T-cell (primary cell): ENCODE measurements at regions not wholly inside any gene's neighbourhood (a gene's known extent, or its start where the extent isn't known, plus 50 kb on each side); places are given as distances from the start of the nearest gene placed in this dataset.

Experiments
- ATAC-seq, 4 experiments: fragments of 200-7000 bp in 3 of 4; fragments of 150-1000 bp in 1 of 4; cut with Tn5 transposase; replicated peaks in 1 of 4; 1 replicate in 3 of 4; 2 replicates in 1 of 4; pipeline ENCODE4 v1.10.0; 2021; ENCODE audit warnings: moderate library complexity in 3 of 4, mild to moderate bottlenecking in 2 of 4, moderate number of reproducible peaks in 1 of 4
- CTCF ChIA-PET, 2 donors: fragments of 300-600 bp; sonication (Branson Sonifier 250); formaldehyde crosslinking; loops; one replicate each; lab custom pipeline; 2022; ENCODE audit warnings: antibody characterized with exemption in 2 of 2; lab: Charles Lee
- POLR2A ChIA-PET, 2 donors: fragments of 300-600 bp; sonication (Branson Sonifier 250); formaldehyde crosslinking; loops; one replicate each; lab custom pipeline; 2022; ENCODE audit warnings: antibody characterized with exemption in 2 of 2; lab: Charles Lee
- DNase-seq, 35 experiments: peaks; one replicate each; pipeline versions ENCODE4 v3.0.0 to v3.0.0-alpha.2; 2013 to 2023
- H3K27ac ChIP-seq: one replicate; pipeline ENCODE4 v1.5.1; 2013; ENCODE audit warnings: low read length
- H3K27me3 ChIP-seq, 2 experiments: replicated peaks in 1 of 2; 1 replicate in 1 of 2; 2 replicates in 1 of 2; pipeline versions ENCODE4 v1.6.1 to v1.7.0; 2013; ENCODE audit warnings: low read length in 1 of 2, mixed read lengths in 1 of 2; ENCODE audit not compliant: control insufficient read depth in 2 of 2, insufficient read depth in 2 of 2; ENCODE audit errors: extremely low read depth in 1 of 2
- H3K36me3 ChIP-seq, 2 donors: 1 replicate in 1 of 2; 2 replicates in 1 of 2; pipeline versions ENCODE4 v1.6.1 to v1.7.0; 2013; ENCODE audit warnings: low read length in 1 of 2; ENCODE audit not compliant: control insufficient read depth in 2 of 2, insufficient read depth in 1 of 2; ENCODE audit errors: extremely low read depth in 1 of 2
- H3K4me1 ChIP-seq, 2 experiments: 1 replicate in 1 of 2; 2 replicates in 1 of 2; pipeline versions ENCODE4 v1.6.1 to v1.7.0; 2013; ENCODE audit warnings: low read length in 2 of 2, mixed read lengths in 1 of 2; ENCODE audit not compliant: insufficient read depth in 2 of 2, control insufficient read depth in 1 of 2; ENCODE audit errors: extremely low read depth in 1 of 2
- H3K4me3 ChIP-seq, 2 donors: 1 replicate in 1 of 2; 2 replicates in 1 of 2; pipeline versions ENCODE4 v1.5.1 to v1.7.0; 2013; ENCODE audit warnings: mild to moderate bottlenecking in 2 of 2, low read length in 1 of 2, moderate library complexity in 1 of 2; ENCODE audit not compliant: control insufficient read depth in 1 of 2; ENCODE audit errors: extremely low read depth in 1 of 2
- H3K9me3 ChIP-seq: 2 replicates; pipeline ENCODE4 v1.7.0; 2013
- H3K27ac Mint-ChIP-seq, 2 donors: one replicate each; pipeline ENCODE4 v1.8.0; 2020 to 2021; ENCODE audit warnings: mild to moderate bottlenecking in 2 of 2, mixed read lengths in 2 of 2
- H3K27me3 Mint-ChIP-seq, 2 donors: one replicate each; pipeline ENCODE4 v1.8.0; 2021 to 2022; ENCODE audit warnings: mixed read lengths in 2 of 2
- H3K36me3 Mint-ChIP-seq: one replicate; pipeline ENCODE4 v1.8.0; 2021; ENCODE audit warnings: mixed read lengths
- H3K4me1 Mint-ChIP-seq, 3 donors: one replicate each; pipeline ENCODE4 v1.8.0; 2020 to 2022; ENCODE audit warnings: mixed read lengths in 3 of 3, mild to moderate bottlenecking in 1 of 3
- H3K4me3 Mint-ChIP-seq, 3 donors: one replicate each; pipeline ENCODE4 v1.8.0; 2020 to 2022; ENCODE audit warnings: mild to moderate bottlenecking in 3 of 3, mixed read lengths in 3 of 3, moderate library complexity in 3 of 3
- H3K9me3 Mint-ChIP-seq, 3 donors: one replicate each; pipeline ENCODE4 v1.8.0; 2020 to 2022; ENCODE audit warnings: mixed read lengths in 3 of 3
- whole genome bisulfite sequencing: methylation state at CpG from one replicate; pipeline ENCODE4 v1.1.5; 2013; ENCODE audit warnings: missing lambda C conversion rate; ENCODE audit not compliant: insufficient coverage; 5-methylcytosine and 5-hydroxymethylcytosine counted together

DNA sequence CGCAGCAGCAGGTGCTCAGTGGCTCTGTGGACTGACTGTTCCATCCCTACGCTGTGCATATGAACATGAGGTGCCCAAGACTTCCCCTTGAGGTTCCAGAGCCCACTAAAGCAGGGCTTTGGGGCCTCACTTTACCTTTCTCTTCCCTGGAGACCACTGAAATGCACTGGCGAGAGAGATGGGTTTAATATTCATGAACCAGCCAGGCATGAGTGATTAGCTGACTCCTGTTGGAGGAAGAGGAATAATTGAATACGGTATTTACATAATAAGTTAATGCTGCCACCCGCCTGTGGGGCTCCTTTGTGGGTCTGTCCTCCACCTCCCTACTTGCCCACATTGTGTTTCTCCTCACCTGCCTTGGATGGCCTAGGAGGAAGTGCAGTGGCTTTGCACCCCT lies 263.4 kb downstream of the TLE3 start:
- no peak overlapping the region for H3K27ac Mint-ChIP-seq
- no peak overlapping the region for H3K27ac ChIP-seq
- no peaks in the 10 kb centered on the region for H3K9me3 Mint-ChIP-seq
- WGBS, result 100% methylated on average over 2 of the region's 5 CpGs
- H3K4me3 ChIP-seq, result no peak overlapping the region
- H3K4me3 Mint-ChIP-seq, result no peak overlapping the region
- DNase-seq (no peak), ATAC-seq (no peak)
- ChIA-PET CTCF (interaction anchor here in 1 of 2 donors (1.1 kb wide), 1 partner anchor 439 kb away, joined by 3 read pairs; no protein-coding TSS in a partner anchor), POLR2A (interaction anchor here in 1 of 2 donors (0.9 kb wide), 1 partner anchor 80 kb away, joined by 3 read pairs; no protein-coding TSS in a partner anchor)
- no peaks in the 10 kb centered on the region for H3K4me1 Mint-ChIP-seq
- no peaks in the 10 kb centered on the region for H3K36me3 ChIP-seq
- no peaks in the 10 kb centered on the region for H3K27me3 Mint-ChIP-seq
- H3K36me3 Mint-ChIP-seq, result no peaks in the 10 kb centered on the region
- no peaks in the 10 kb centered on the region for H3K9me3 ChIP-seq
- H3K27me3 ChIP-seq, result peaks cover 0 to 11% of the 10 kb centered on the region in 2 experiments
- H3K4me1 ChIP-seq, result no peaks in the 10 kb centered on the region

DNA sequence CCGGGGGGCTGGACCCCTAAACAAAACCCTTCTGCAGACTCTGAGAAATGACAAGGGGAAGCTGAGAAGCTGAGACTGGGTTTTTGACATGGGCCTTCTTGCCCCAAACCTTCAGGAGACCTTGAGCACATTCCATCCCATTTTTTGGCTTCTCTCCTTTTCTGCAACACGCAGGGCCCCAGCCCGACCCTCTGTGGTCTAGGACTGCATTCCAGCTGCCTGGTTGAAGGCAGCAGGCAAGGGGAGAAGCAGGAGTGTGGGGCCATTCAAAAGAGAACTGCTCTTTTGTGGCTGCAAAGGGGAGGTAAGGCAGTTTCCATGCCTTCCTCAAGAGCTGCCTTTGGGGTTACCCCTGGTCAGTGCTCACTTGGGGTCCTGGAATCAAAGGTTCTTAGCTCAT lies 263.0 kb downstream of the TLE3 start:
- ChIA-PET POLR2A (interaction anchor here in 1 of 2 donors (0.9 kb wide), 1 partner anchor 80 kb away, joined by 3 read pairs; no protein-coding TSS in a partner anchor), CTCF (interaction anchor here in 1 of 2 donors (1.1 kb wide), 1 partner anchor 439 kb away, joined by 3 read pairs; no protein-coding TSS in a partner anchor)
- Mint-ChIP-seq H3K27me3 (no peaks in the 10 kb centered on the region), H3K9me3 (no peaks in the 10 kb centered on the region), H3K27ac (no peak overlapping the region), H3K4me3 (no peak overlapping the region), H3K36me3 (no peaks in the 10 kb centered on the region), H3K4me1 (no peaks in the 10 kb centered on the region)
- no peaks in the 10 kb centered on the region for H3K36me3 ChIP-seq
- DNase-seq (no peak), ATAC-seq (no peak)
- no peaks in the 10 kb centered on the region for H3K9me3 ChIP-seq
- H3K4me1 ChIP-seq, result no peaks in the 10 kb centered on the region
- H3K27ac ChIP-seq, result no peak overlapping the region
- H3K4me3 ChIP-seq, result no peak overlapping the region
- 75% methylated on average over 1 of the region's 3 CpGs for WGBS
- peaks cover 0 to 13% of the 10 kb centered on the region in 2 experiments for H3K27me3 ChIP-seq

GRCh38 chr15:69836048-69836447 lies 261.7 kb downstream of the TLE3 start:
- no peak for ATAC-seq
- Mint-ChIP-seq H3K27ac (no peak overlapping the region), H3K27me3 (no peaks in the 10 kb centered on the region), H3K4me1 (no peaks in the 10 kb centered on the region), H3K4me3 (no peak overlapping the region), H3K9me3 (no peaks in the 10 kb centered on the region), H3K36me3 (no peaks in the 10 kb centered on the region)
- H3K9me3 ChIP-seq, result no peaks in the 10 kb centered on the region
- POLR2A ChIA-PET, result no interaction called here
- no peaks in the 10 kb centered on the region for H3K4me1 ChIP-seq
- WGBS, result 89% methylated on average over 3 of the region's 3 CpGs
- H3K4me3 ChIP-seq, result no peak overlapping the region
- no peaks in the 10 kb centered on the region for H3K36me3 ChIP-seq
- H3K27me3 ChIP-seq, result peaks cover 0 to 13% of the 10 kb centered on the region in 2 experiments
- CTCF ChIA-PET, result no interaction called here
- DNase-seq, result no peak
- no peak overlapping the region for H3K27ac ChIP-seq

- Histone ChIP-seq H3K27ac (no peak overlapping the region), H3K36me3 (no peaks in the 10 kb centered on the region), H3K4me1 (no peaks in the 10 kb centered on the region), H3K27me3 (peaks cover 0 to 13% of the 10 kb centered on the region in 2 experiments), H3K4me3 (no peak overlapping the region), H3K9me3 (no peaks in the 10 kb centered on the region)
- POLR2A ChIA-PET, result no interaction called here
- ATAC-seq (no peak), DNase-seq (no peak)
- Mint-ChIP-seq H3K27me3 (no peaks in the 10 kb centered on the region), H3K9me3 (no peaks in the 10 kb centered on the region), H3K27ac (no peak overlapping the region), H3K36me3 (no peaks in the 10 kb centered on the region), H3K4me3 (no peak overlapping the region), H3K4me1 (no peaks in the 10 kb centered on the region)
- CTCF ChIA-PET, result no interaction called here
- 59% methylated on average over 6 of the region's 10 CpGs for whole genome bisulfite sequencing
These were observed 261.0 kb downstream of the TLE3 start for GRCh38 chr15:69836526-69837230.

GRCh38 chr15:69838338-69838737 lies 259.4 kb downstream of the TLE3 start:
- H3K27ac Mint-ChIP-seq, result no peak overlapping the region
- H3K9me3 ChIP-seq, result no peaks in the 10 kb centered on the region
- no peak for DNase-seq
- CTCF ChIA-PET, result no interaction called here
- H3K27me3 Mint-ChIP-seq, result peaks cover 0 to 4% of the 10 kb centered on the region in 2 donors
- no peak for ATAC-seq
- H3K4me1 ChIP-seq, result no peaks in the 10 kb centered on the region
- no peak overlapping the region for H3K4me3 ChIP-seq
- H3K9me3 Mint-ChIP-seq, result no peaks in the 10 kb centered on the region
- POLR2A ChIA-PET, result no interaction called here
- H3K4me1 Mint-ChIP-seq, result no peaks in the 10 kb centered on the region
- no peak overlapping the region for H3K4me3 Mint-ChIP-seq
- peaks cover 0 to 25% of the 10 kb centered on the region in 2 experiments for H3K27me3 ChIP-seq
- no peak overlapping the region for H3K27ac ChIP-seq
- no CpG with 5 or more reads among the region's 1 CpG for WGBS
- H3K36me3 Mint-ChIP-seq, result no peaks in the 10 kb centered on the region
- no peaks in the 10 kb centered on the region for H3K36me3 ChIP-seq

DNA sequence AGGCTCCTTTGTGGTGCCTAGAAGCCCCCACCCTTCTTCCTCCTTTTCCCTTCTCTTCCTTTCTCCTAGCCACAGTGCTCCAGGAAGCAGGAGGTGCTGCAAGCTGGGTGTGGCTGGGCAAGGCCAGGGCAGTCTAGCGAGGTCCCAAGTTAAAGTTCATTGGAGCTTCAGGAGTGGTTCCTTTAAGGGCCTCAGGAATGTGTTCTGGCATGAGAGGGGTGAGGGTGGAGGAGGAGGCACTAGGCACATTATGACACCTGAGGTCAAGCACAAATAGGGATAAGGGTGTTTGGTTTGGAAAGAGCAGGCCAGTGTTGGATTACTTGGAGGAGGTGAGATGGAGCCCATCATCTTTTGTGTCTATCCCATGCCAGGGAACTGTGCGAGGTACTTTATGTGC lies 258.7 kb downstream of the TLE3 start:
- DNase-seq (no peak), ATAC-seq (no peak)
- Mint-ChIP-seq H3K9me3 (no peaks in the 10 kb centered on the region), H3K27ac (no peak overlapping the region), H3K4me1 (no peaks in the 10 kb centered on the region), H3K4me3 (no peak overlapping the region), H3K27me3 (peaks cover 4 to 5% of the 10 kb centered on the region in 2 donors), H3K36me3 (no peaks in the 10 kb centered on the region)
- Histone ChIP-seq H3K36me3 (no peaks in the 10 kb centered on the region), H3K27ac (no peak overlapping the region), H3K27me3 (peaks cover 0 to 32% of the 10 kb centered on the region in 2 experiments), H3K4me1 (no peaks in the 10 kb centered on the region), H3K9me3 (no peaks in the 10 kb centered on the region), H3K4me3 (no peak overlapping the region)
- CTCF ChIA-PET, result no interaction called here
- WGBS, result 93% methylated on average over 2 of the region's 2 CpGs
- POLR2A ChIA-PET, result no interaction called here
